HEK293T (cell line): ENCODE measurements at regions not wholly inside any gene's neighbourhood (a gene's known extent, or its start where the extent isn't known, plus 50 kb on each side); places are given as distances from the start of the nearest gene placed in this dataset.

Source experiments
- CTCF ChIA-PET: fragments of 350-600 bp; formaldehyde crosslinking; extraction: SDS; loops from one replicate; lab custom pipeline; 2021; ENCODE audit warnings: antibody characterized with exemption, inconsistent platforms; lab: Yijun Ruan, JAX
- POLR2A ChIA-PET: fragments of 350-600 bp; formaldehyde crosslinking; extraction: SDS; loops from one replicate; lab custom pipeline; 2020; ENCODE audit warnings: antibody characterized with exemption, inconsistent platforms; lab: Yijun Ruan, JAX
- DNase-seq: peaks from one replicate; pipeline ENCODE4 v3.0.0; 2012; ENCODE audit warnings: mixed read lengths; ENCODE audit errors: extremely low spot score
- ARNT ChIP-seq: fragments of 450-650 bp; IDR thresholded peaks from 2 replicates; pipeline ENCODE4 v1.6.1; 2017; ENCODE audit warnings: mild to moderate bottlenecking
- BHLHE40 ChIP-seq: fragments of 450-650 bp; IDR thresholded peaks from 2 replicates; pipeline ENCODE4 v1.6.1; 2016; ENCODE audit warnings: mild to moderate bottlenecking, moderate library complexity, borderline replicate concordance
- CTBP1 ChIP-seq: fragments of 450-650 bp; IDR thresholded peaks from 2 replicates; pipeline ENCODE4 v1.6.1; 2016; ENCODE audit warnings: borderline replicate concordance
- ELF4 ChIP-seq: fragments of 450-650 bp; IDR thresholded peaks from 2 replicates; pipeline ENCODE4 v1.6.1; 2017; ENCODE audit warnings: antibody characterized with exemption
- FOXA1 ChIP-seq: fragments of 450-650 bp; IDR thresholded peaks from 2 replicates; pipeline ENCODE4 v1.6.1; 2016; ENCODE audit warnings: mild to moderate bottlenecking
- FOXK2 ChIP-seq: fragments of 450-650 bp; IDR thresholded peaks from 2 replicates; pipeline ENCODE4 v1.6.1; 2016; ENCODE audit warnings: mild to moderate bottlenecking
- FOXM1 ChIP-seq: fragments of 450-650 bp; IDR thresholded peaks from 2 replicates; pipeline ENCODE4 v1.6.1; 2017; ENCODE audit warnings: mild to moderate bottlenecking, borderline replicate concordance
- HDGF ChIP-seq: fragments of 450-650 bp; IDR thresholded peaks from 2 replicates; pipeline ENCODE4 v1.6.1; 2017; ENCODE audit warnings: antibody characterized with exemption, borderline replicate concordance
- L3MBTL2 ChIP-seq: fragments of 450-650 bp; conservative IDR thresholded peaks from 2 replicates; pipeline ENCODE4 v1.6.1; 2016; ENCODE audit warnings: mild to moderate bottlenecking
- LEF1 ChIP-seq: fragments of 450-650 bp; IDR thresholded peaks from 2 replicates; pipeline ENCODE4 v1.6.1; 2017; ENCODE audit warnings: mild to moderate bottlenecking, borderline replicate concordance
- NFRKB ChIP-seq: fragments of 450-650 bp; IDR thresholded peaks from 2 replicates; pipeline ENCODE4 v1.6.1; 2016; ENCODE audit warnings: mild to moderate bottlenecking, moderate library complexity
- SP1 ChIP-seq: fragments of 450-650 bp; IDR thresholded peaks from 2 replicates; pipeline ENCODE4 v1.6.1; 2017
- SUZ12 ChIP-seq: fragments of 450-650 bp; IDR thresholded peaks from 2 replicates; pipeline ENCODE4 v1.6.1; 2016; ENCODE audit warnings: mild to moderate bottlenecking
- TARDBP ChIP-seq: fragments of 450-650 bp; IDR thresholded peaks from 2 replicates; pipeline ENCODE4 v1.6.1; 2016
- ZNF384 ChIP-seq: fragments of 450-650 bp; IDR thresholded peaks from 2 replicates; pipeline ENCODE4 v1.6.1; 2016
- TF ChIP-seq, protein P1 (sequence below): fragments of 450-650 bp; IDR thresholded peaks from 2 replicates; pipeline ENCODE4 v1.6.1; 2016

DNA sequence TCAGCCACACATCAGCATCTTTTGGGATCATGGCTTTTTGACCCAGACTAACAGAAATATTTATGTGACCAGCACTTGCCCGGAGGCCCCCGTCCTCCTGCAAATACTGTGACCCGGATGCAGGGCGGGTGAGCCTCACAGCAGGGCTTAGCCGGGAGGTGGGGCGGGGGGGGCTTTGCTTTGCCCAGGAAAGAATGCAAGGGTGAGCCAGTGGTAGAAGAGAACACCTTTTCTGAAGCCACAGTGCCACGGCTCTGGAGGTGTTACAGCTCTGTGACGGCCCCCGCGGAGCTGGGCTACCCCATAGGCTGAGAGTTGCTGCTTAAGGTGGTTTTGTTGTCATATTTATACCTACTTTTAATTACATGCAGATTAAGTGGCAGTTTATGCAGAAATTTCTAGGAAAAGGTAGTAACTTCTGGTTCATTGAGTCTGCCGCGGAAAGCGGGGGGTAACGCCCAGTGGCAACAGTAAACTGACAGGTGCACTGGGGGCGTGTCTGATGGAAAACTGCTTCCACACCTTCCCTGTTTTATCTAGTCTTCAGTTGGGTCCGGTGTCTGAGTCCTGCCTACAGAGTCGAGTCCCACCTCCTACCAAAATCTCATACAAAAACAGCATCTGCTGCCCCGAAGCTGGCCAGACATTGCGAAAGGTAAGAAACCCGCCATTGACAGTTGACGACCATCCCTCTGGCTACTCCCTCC is 187.9 kb downstream of the TEX29 start:
- ChIA-PET CTCF (no interaction called here), POLR2A (no interaction called here)
- DNase-seq = no peak
- TF ChIP-seq SP1 = no peak
- TF ChIP-seq ELF4 = no peak
- TF ChIP-seq BHLHE40 = no peak
- no peak for TF ChIP-seq ARNT
- TF ChIP-seq TARDBP = no peak
- TF ChIP-seq CTBP1 = no peak

DNA sequence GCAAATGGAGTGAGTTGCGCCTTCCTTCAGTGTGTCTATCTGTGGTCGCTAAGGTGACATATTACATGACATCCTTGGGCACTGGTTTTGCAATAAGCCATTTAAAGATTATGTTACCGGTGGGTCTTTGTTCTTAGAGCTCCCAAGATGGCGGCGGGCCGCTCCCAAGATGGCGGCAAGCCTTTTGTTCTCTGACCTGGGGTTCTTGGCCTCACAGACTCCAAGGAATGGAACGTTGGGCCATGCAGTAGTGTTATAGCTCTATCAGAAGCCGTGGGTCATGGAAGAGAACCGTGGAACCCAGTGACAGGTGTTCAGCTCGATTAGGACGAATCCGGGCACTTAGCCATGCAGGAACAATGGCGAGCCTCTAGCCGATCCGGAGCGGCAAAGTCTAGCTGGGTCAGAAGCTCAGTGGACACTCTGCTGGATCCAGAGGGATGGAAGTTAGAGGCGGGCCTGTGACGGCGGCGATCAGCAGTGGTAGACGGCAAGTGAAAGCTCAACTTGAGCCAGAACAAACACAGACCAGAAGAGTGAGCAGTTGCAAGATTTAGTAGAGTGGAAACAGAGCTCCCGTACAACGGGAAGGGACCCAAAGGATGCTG is 188.6 kb downstream of the TEX29 start:
- TF ChIP-seq FOXK2 (no peak), HDGF (no peak), L3MBTL2 (no peak), CTBP1 (no peak), SP1 (no peak), TARDBP (no peak), SUZ12 (no peak), FOXM1 (no peak), ELF4 (no peak), FOXA1 (no peak), NFRKB (no peak), BHLHE40 (no peak), LEF1 (no peak), ZNF384 (no peak), ARNT (no peak)
- TF ChIP-seq, protein P1, sequence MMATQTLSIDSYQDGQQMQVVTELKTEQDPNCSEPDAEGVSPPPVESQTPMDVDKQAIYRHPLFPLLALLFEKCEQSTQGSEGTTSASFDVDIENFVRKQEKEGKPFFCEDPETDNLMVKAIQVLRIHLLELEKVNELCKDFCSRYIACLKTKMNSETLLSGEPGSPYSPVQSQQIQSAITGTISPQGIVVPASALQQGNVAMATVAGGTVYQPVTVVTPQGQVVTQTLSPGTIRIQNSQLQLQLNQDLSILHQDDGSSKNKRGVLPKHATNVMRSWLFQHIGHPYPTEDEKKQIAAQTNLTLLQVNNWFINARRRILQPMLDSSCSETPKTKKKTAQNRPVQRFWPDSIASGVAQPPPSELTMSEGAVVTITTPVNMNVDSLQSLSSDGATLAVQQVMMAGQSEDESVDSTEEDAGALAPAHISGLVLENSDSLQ = no peak
- POLR2A ChIA-PET = no interaction called here
- DNase-seq = no peak
- CTCF ChIA-PET = no interaction called here

DNA sequence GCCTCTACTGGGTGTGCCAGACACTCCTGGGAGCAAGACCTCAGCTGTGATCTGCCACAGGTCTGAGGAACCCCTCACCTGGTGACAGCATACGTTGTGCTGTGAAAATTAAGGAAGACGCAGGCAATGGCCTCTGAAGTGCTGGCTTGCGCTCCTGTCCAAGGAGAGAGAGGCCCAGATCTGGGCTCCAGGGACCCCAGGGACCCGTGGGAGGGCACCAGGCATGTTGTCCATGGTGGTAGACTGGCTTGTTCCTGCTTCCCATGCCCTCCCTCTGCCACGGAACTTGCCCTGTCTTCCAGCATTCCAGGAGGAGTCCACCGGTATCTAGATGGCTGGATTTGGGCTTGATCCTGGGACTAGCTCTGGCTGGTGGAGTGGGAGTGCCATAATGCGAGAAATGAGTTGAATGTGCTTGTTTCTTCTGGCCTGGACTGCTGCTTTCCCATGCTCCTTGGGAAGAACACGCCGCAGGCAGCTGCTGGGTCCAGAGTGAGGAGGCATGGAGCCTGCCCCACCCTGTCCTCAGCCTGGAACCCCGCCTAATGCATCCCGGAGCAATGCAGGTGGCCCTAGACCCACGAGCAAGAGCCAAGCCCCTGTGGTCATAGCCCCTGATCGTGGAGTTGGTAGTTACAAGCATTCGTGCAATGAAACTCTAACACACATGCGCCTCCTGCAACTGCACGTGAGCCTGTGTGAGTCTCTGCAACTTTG is 190.2 kb downstream of the TEX29 start:
- ChIA-PET CTCF (no interaction called here), POLR2A (no interaction called here)
- TF ChIP-seq TARDBP (no peak), L3MBTL2 (no peak), CTBP1 (no peak), SP1 (no peak), LEF1 (no peak), FOXA1 (no peak), NFRKB (no peak), FOXM1 (no peak), ELF4 (no peak), ZNF384 (no peak), ARNT (no peak), FOXK2 (no peak), BHLHE40 (no peak)
- TF ChIP-seq, protein P1 = no peak
- no peak for DNase-seq

DNA sequence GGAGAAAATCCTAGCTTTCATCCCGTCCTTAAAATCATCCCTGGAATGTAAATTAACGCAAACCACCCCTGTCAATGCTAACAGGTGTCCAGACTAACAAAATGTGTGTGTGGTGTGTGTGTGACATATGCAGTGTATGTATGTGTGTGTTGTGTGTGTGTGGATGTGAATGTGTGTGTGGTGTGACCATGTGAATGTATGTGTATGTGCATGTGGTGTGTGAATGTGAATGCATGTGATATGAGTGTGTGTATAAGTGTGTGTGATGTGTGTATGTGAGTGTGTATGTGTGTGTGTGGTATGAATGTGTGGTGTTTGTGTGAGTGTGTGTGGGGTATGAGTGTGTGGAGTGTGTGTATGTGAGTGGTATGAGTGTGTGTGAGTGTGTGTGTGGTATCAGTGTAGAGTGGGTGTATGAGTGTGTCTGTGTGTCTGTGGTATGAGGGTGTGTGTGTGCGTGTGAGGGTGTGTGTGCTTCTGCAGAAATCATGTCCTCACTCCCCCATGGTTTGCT is 190.8 kb downstream of the TEX29 start:
- TF ChIP-seq NFRKB (no peak), TARDBP (no peak), ZNF384 (no peak), FOXM1 (no peak), ARNT (no peak), CTBP1 (no peak), FOXA1 (no peak), L3MBTL2 (no peak)
- CTCF ChIA-PET = no interaction called here
- DNase-seq = no peak
- POLR2A ChIA-PET = no interaction called here

DNA sequence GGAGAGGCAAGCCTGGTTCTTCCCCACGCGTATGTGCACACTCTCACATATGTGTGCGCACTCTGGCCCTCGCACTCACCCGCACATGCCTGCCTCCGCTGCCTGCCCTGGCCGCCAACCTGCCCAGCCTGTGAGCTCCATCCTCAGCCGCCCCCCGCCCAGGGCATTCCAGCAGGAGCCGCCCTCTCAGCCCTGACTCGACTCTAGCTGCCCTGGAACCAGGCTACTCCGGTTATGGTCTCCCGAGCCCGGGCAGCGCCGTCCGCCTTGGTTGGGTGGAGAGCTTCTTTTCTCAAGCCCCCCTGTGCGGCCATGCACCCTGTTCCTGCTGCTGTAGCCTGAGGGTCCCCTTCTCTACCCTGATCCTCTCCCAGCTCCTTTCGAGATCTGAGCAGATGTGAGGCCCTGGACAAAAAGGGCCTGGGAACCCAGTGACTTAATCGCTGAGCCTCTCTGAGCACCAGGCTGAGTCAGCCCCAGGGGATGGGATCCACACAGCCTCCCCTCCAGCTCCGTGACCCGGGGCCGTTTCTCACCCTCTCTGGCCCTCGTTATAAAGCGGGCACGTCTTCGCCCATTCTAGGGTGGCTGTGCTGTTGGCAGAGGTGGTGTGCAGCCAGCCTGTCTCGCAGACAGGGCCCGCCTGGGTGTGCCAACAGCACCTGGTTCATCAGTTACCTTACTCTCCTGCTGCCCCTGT is 191.5 kb downstream of the TEX29 start:
- POLR2A ChIA-PET = no interaction called here
- CTCF ChIA-PET = no interaction called here
- TF ChIP-seq TARDBP = no peak
- no peak for TF ChIP-seq FOXK2
- no peak for TF ChIP-seq SP1
- no peak for TF ChIP-seq ZNF384
- TF ChIP-seq BHLHE40 = no peak
- DNase-seq = no peak

DNA sequence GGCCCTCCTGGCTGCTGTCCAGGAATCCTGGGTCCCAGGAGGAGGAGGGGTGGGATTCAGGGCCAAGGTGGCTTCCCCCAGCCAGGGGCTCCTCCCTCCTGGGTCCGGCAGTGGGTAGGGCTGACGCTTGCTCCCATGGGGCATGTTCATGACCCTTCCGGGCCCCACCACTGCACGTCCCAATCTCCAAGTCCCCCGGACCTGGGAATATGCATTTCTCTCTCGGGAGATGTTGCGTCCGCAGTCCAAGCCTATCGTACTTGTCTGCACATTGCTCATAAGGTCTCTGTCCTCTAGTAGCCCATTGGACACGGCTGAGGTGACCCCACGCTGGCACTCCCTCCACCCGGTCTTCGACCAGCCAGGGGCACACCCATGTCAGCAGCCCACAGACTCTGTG is 192.3 kb downstream of the TEX29 start:
- POLR2A ChIA-PET = no interaction called here
- no peak for DNase-seq
- TF ChIP-seq ELF4 = no peak
- CTCF ChIA-PET = no interaction called here
